ENCODE measurements at regions not wholly inside any gene's neighbourhood (a gene's known extent, or its start where the extent isn't known, plus 50 kb on each side); places are given as distances from the start of the nearest gene placed in this dataset.

DNA sequence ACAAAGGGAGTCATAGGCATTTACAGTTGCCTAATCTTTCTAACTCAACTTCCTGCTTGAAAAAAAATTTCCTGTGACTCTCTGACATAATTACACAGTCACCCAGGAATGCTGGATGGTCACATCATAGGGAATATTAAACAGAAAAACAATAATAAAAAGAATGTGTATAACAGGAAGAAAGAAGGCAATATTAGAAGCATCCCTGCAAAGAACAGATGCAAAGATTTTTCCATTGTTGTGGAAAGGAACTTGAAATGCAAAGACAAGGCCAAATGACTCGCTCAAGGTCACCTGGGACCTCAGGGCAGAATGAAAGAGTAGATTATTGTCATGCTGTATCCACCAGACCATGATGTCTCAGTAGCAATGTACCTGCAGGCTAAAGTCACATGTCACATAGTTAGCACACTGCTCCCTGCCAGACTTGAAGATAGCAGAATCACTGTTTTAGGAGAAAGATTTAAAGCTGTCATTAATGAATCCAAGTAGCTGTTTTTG is 184.3 kb downstream of the CYYR1 start:
- TF ChIP-seq POLR2A (IDR thresholded peaks at IDR 0.05; ENCODE audit: low read length) (no peak), GATA1 (IDR thresholded peaks at IDR 0.05; ENCODE audit: low read depth, low read length) (no peak)
